GM12878 (cell line): ENCODE measurements at regions not wholly inside any gene's neighbourhood (a gene's known extent, or its start where the extent isn't known, plus 50 kb on each side); places are given as distances from the start of the nearest gene placed in this dataset.
"Not testable (repeated sequence)": the region's sequence is repeated elsewhere in the genome, so short reads cannot be mapped to it uniquely, and the experiment has no call there.

ENCODE experiments used
- ATAC-seq: fragments of 200-7000 bp; cut with Tn5 transposase; 3 replicates; pipeline ENCODE4 v1.9.1; 2020; ENCODE audit warnings: mild to moderate bottlenecking, moderate library complexity
- BruUV-seq: library from RNA; stranded (reverse); fragments of 400-500 nt; replicated peaks from 2 replicates; lab custom pipeline; 2021; lab: Mats Ljungman, UMichigan
- CTCF ChIA-PET: fragments of 300-600 bp; sonication (Branson Sonifier 250); formaldehyde crosslinking; extraction: SDS; loops from one replicate; lab custom pipeline; 2021; ENCODE audit warnings: inconsistent platforms; lab: Yijun Ruan, JAX
- POLR2A ChIA-PET: fragments of 350-600 bp; formaldehyde crosslinking; extraction: SDS; loops from one replicate; lab custom pipeline; 2021; ENCODE audit warnings: inconsistent platforms; lab: Charles Lee
- RAD21 ChIA-PET: fragments of 300-600 bp; sonication (Branson Sonifier 250); formaldehyde crosslinking; loops from one replicate; lab custom pipeline; 2023; ENCODE audit warnings: antibody characterized with exemption; ENCODE audit not compliant: unreplicated experiment; lab: Charles Lee
- SMC1A ChIA-PET: fragments of 300-600 bp; sonication (Branson Sonifier 250); formaldehyde crosslinking; loops from one replicate; lab custom pipeline; 2023; ENCODE audit not compliant: unreplicated experiment, uncharacterized antibody; lab: Charles Lee
- DNase-seq: peaks from one replicate; pipeline ENCODE4 v3.0.0-alpha.2; 2011; ENCODE audit warnings: low read depth, low spot score
- FAIRE-seq: peaks from 3 replicates; lab custom pipeline; 2011; peaks lifted over from hg19 to GRCh38; lab: Jason Lieb, UNC
- H2AFZ ChIP-seq: 2 replicates; pipeline ENCODE4 v1.6.0; 2011; ENCODE audit warnings: low read depth, low read length, control low read depth; ENCODE audit not compliant: control insufficient read depth
- H3K27ac ChIP-seq: 2 replicates; pipeline ENCODE4 v1.5.1; 2011; ENCODE audit warnings: control low read depth; ENCODE audit not compliant: control insufficient read depth, insufficient read depth
- H3K27me3 ChIP-seq, 2 experiments: replicated peaks in 1 of 2; 2 replicates each; pipeline versions ENCODE4 v1.6.0 to v1.6.1; 2011; ENCODE audit warnings: low read length in 1 of 2; ENCODE audit not compliant: control insufficient read depth in 2 of 2, insufficient read depth in 2 of 2
- H3K36me3 ChIP-seq, 2 experiments: 2 replicates each; pipeline ENCODE4 v1.5.1; 2011; ENCODE audit warnings: low read length in 1 of 2; ENCODE audit not compliant: control insufficient read depth in 2 of 2, insufficient read depth in 2 of 2
- H3K4me1 ChIP-seq: 2 replicates; pipeline ENCODE4 v1.6.1; 2011; ENCODE audit warnings: mild to moderate bottlenecking, low read length, moderate library complexity, mixed read lengths; ENCODE audit not compliant: control insufficient read depth, insufficient read depth
- H3K4me2 ChIP-seq: 2 replicates; pipeline ENCODE4 v1.6.0; 2011; ENCODE audit warnings: control low read depth; ENCODE audit not compliant: control insufficient read depth, insufficient read depth
- H3K4me3 ChIP-seq: fragments of 200-600 bp; sonication (generic); 2 replicates; pipeline ENCODE4 v1.5.1; 2016
- H3K79me2 ChIP-seq: 2 replicates; pipeline ENCODE4 v1.6.0; 2011; ENCODE audit warnings: low read length; ENCODE audit not compliant: control insufficient read depth, insufficient read depth
- H3K9ac ChIP-seq: 2 replicates; pipeline ENCODE4 v1.8.0; 2011; ENCODE audit warnings: low read length, control low read depth, mixed read lengths; ENCODE audit not compliant: control insufficient read depth, insufficient read depth
- H3K9me3 ChIP-seq: replicated peaks from 3 replicates; pipeline ENCODE4 v1.5.1; 2011; ENCODE audit warnings: mild to moderate bottlenecking, low read length; ENCODE audit not compliant: control insufficient read depth, insufficient read depth
- H4K20me1 ChIP-seq: 2 replicates; pipeline ENCODE4 v1.6.0; 2011; ENCODE audit not compliant: control insufficient read depth, insufficient read depth
- BMI1 ChIP-seq: fragments of 450-650 bp; IDR thresholded peaks from 2 replicates; pipeline ENCODE4 v1.6.1; 2016; ENCODE audit warnings: mild to moderate bottlenecking, moderate library complexity, borderline replicate concordance
- NRF1 ChIP-seq: conservative IDR thresholded peaks from 2 replicates; pipeline ENCODE4 v1.6.1; 2011; ENCODE audit warnings: mild to moderate bottlenecking, low read depth, low read length, improper control_type of control experiment
- PAX8 ChIP-seq: fragments of 450-650 bp; IDR thresholded peaks from 2 replicates; pipeline ENCODE4 v1.6.1; 2017; ENCODE audit warnings: mild to moderate bottlenecking, moderate library complexity
- RUNX3 ChIP-seq: IDR thresholded peaks from 2 replicates; pipeline ENCODE4 v1.6.1; 2012; ENCODE audit warnings: low read length, inconsistent platforms
- SPI1 ChIP-seq: IDR thresholded peaks from 2 replicates; pipeline ENCODE4 v1.6.1; 2011; ENCODE audit warnings: low read depth, mild to moderate bottlenecking, low read length, moderate library complexity, borderline replicate concordance; ENCODE audit not compliant: insufficient read depth
- WGBS: methylation state at CpG from one replicate; pipeline ENCODE4 v1.1.6; 2016; ENCODE audit warnings: low lambda C conversion rate; ENCODE audit not compliant: insufficient replicate concordance, insufficient coverage; ENCODE audit errors: missing lambda C conversion rate; 5-methylcytosine and 5-hydroxymethylcytosine counted together
- in situ Hi-C: fragments of 300-500 bp; cut with MboI; formaldehyde crosslinking; loops from 9 replicates; pipeline ENCODE4 v1.14.3; 2018; ENCODE audit warnings: mixed read lengths
- intact Hi-C: fragments of 100-400 bp; cut with micrococcal nuclease; formaldehyde crosslinking; loops from one replicate; pipeline ENCODE4 v1.14.2; 2022; ENCODE audit not compliant: unreplicated experiment
- TF ChIP-seq, protein P1 (sequence below): IDR thresholded peaks from 2 replicates; pipeline ENCODE4 v1.6.1; 2012; ENCODE audit warnings: mild to moderate bottlenecking, low read depth, low read length
- TF ChIP-seq, protein P2 (sequence below), 3 experiments: IDR thresholded peaks in 2 of 3; conservative IDR thresholded peaks in 1 of 3; 2 replicates each; pipeline ENCODE4 v1.5.1; 2011; ENCODE audit warnings: low read depth in 3 of 3, low read length in 3 of 3, mild to moderate bottlenecking in 3 of 3, control low read depth in 2 of 3, moderate library complexity in 2 of 3, inconsistent platforms in 1 of 3, mixed read lengths in 1 of 3; ENCODE audit not compliant: control insufficient read depth in 2 of 3, insufficient read depth in 1 of 3; ENCODE audit errors: extremely low read depth in 1 of 3

DNA sequence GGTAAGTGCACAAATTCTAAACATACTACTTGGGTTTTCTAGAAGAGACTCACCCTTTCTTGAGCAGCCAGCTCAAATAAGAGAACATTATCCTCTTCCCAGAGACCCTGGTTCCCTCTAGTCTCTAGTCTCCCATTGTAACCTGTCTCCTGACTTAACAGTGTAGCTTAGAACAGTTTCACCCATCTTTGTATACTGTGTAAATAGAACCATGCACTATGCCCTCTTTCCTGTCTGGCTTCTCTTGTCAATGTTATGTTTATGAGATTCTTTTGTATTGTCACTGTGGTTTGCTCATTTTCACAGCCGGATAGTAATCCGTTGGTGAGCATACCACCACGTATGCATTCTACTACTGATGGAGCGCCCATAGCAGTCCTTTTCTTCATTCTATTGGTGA lies 227.4 kb upstream of the PLPP4 start (continued):
- TF ChIP-seq, protein P1, sequence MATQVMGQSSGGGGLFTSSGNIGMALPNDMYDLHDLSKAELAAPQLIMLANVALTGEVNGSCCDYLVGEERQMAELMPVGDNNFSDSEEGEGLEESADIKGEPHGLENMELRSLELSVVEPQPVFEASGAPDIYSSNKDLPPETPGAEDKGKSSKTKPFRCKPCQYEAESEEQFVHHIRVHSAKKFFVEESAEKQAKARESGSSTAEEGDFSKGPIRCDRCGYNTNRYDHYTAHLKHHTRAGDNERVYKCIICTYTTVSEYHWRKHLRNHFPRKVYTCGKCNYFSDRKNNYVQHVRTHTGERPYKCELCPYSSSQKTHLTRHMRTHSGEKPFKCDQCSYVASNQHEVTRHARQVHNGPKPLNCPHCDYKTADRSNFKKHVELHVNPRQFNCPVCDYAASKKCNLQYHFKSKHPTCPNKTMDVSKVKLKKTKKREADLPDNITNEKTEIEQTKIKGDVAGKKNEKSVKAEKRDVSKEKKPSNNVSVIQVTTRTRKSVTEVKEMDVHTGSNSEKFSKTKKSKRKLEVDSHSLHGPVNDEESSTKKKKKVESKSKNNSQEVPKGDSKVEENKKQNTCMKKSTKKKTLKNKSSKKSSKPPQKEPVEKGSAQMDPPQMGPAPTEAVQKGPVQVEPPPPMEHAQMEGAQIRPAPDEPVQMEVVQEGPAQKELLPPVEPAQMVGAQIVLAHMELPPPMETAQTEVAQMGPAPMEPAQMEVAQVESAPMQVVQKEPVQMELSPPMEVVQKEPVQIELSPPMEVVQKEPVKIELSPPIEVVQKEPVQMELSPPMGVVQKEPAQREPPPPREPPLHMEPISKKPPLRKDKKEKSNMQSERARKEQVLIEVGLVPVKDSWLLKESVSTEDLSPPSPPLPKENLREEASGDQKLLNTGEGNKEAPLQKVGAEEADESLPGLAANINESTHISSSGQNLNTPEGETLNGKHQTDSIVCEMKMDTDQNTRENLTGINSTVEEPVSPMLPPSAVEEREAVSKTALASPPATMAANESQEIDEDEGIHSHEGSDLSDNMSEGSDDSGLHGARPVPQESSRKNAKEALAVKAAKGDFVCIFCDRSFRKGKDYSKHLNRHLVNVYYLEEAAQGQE = no peak
- TF ChIP-seq, protein P2, sequence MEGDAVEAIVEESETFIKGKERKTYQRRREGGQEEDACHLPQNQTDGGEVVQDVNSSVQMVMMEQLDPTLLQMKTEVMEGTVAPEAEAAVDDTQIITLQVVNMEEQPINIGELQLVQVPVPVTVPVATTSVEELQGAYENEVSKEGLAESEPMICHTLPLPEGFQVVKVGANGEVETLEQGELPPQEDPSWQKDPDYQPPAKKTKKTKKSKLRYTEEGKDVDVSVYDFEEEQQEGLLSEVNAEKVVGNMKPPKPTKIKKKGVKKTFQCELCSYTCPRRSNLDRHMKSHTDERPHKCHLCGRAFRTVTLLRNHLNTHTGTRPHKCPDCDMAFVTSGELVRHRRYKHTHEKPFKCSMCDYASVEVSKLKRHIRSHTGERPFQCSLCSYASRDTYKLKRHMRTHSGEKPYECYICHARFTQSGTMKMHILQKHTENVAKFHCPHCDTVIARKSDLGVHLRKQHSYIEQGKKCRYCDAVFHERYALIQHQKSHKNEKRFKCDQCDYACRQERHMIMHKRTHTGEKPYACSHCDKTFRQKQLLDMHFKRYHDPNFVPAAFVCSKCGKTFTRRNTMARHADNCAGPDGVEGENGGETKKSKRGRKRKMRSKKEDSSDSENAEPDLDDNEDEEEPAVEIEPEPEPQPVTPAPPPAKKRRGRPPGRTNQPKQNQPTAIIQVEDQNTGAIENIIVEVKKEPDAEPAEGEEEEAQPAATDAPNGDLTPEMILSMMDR (IDR thresholded peaks at IDR 0.05 in 2 of 3, conservative IDR thresholded peaks at IDR 0.05 in 1 of 3; ENCODE audit: control insufficient read depth in 2 of 3, extremely low read depth in 1 of 3, insufficient read depth in 1 of 3, low read depth in 3 of 3, low read length in 3 of 3) = no peak
- TF ChIP-seq SPI1 = no peak
- no peak for TF ChIP-seq BMI1
- no peak for TF ChIP-seq PAX8
- TF ChIP-seq NRF1 = no peak
- TF ChIP-seq RUNX3 = no peak

DNA sequence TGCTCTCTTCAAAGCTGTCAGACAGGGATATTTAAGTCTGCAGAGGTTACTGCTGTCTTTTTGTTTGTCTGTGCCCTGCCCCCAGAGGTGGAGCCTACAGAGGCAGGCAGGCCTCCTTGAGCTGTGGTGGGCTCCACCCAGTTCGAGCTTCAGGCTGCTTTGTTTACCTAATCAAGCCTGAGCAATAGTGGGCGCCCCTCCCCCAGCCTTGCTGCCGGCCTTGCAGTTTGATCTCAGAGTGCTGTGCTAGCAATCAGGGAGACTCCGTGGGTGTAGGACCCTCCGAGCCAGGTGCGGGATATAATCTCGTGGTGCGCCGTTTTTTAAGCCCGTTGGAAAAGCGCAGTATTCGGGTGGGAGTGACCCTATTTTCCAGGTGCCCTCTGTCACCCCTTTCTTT lies 217.3 kb upstream of the PLPP4 start:
- H3K4me2 ChIP-seq, DNase-seq, CTCF ChIA-PET, H3K27ac ChIP-seq, H3K4me3 ChIP-seq, H2AFZ ChIP-seq, H3K27me3 ChIP-seq, H3K9ac ChIP-seq, H3K4me1 ChIP-seq, H3K79me2 ChIP-seq, BruUV-seq, RAD21 ChIA-PET, H4K20me1 ChIP-seq, ATAC-seq, intact Hi-C loops, FAIRE-seq, SMC1A ChIA-PET, H3K9me3 ChIP-seq, in situ Hi-C loops, POLR2A ChIA-PET, H3K36me3 ChIP-seq: not testable (repeated sequence)
- WGBS = 36% methylated on average over 10 of the region's 12 CpGs
